ENCODE measurements at regions not wholly inside any gene's neighbourhood (a gene's known extent, or its start where the extent isn't known, plus 50 kb on each side); places are given as distances from the start of the nearest gene placed in this dataset.

GRCh38 chr12:115384391-115384790 is 700.4 kb upstream of the TBX3 start:
- peak overlapping the region; percentile 39; the same call in 1 of the 2 replicates for H3K27ac ChIP-seq
- TF ChIP-seq ZFX (IDR thresholded peaks at IDR 0.05) (no peak), CTCF (conservative IDR thresholded peaks at IDR 0.05) (no peak)

DNA sequence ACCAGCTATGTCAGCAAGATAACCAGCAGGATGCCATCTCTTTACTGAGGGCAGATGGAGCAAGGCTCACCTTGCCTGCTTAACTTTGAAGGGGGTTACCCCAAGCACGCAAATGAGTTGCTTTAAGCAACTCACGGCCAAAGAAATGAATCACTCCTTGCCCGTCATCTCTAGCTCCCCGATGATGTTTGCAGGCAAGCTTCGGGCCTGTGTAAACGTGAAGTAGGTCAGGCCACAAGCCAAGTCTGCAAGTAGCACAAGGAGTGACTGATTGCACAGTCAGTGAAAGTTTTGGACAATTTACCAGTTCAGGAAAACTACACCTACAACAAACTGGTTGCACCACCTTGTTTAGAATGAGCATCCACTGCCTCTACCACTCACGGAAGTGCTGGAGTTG is 699.7 kb upstream of the TBX3 start:
- TF ChIP-seq CTCF (conservative IDR thresholded peaks at IDR 0.05) (no peak; the same call in 1 of the 2 replicates), ZFX (IDR thresholded peaks at IDR 0.05) (no peak)
- peak overlapping the region; percentile 49 for H3K27ac ChIP-seq

- no peak overlapping the region for H3K27ac ChIP-seq
Measured at GRCh38 chr12:115382681-115383080, 698.7 kb upstream of the TBX3 start.

GRCh38 chr12:115380546-115381120 is 696.7 kb upstream of the TBX3 start:
- TF ChIP-seq ZFX (IDR thresholded peaks at IDR 0.05): no peak
- no peak for TF ChIP-seq CTCF (conservative IDR thresholded peaks at IDR 0.05)
- no peak overlapping the region for H3K27ac ChIP-seq

More at GRCh38 chr12:115382681-115383080, 698.7 kb upstream of the TBX3 start:
- TF ChIP-seq CTCF (conservative IDR thresholded peaks at IDR 0.05) (no peak), ZFX (IDR thresholded peaks at IDR 0.05) (no peak)

GRCh38 chr12:115378291-115378690 is 694.3 kb upstream of the TBX3 start:
- no peak overlapping the region for H3K27ac ChIP-seq
- no peak for TF ChIP-seq CTCF (conservative IDR thresholded peaks at IDR 0.05)
- TF ChIP-seq ZFX (IDR thresholded peaks at IDR 0.05): no peak

- H3K27ac ChIP-seq: no peak overlapping the region
- TF ChIP-seq ZFX (IDR thresholded peaks at IDR 0.05): no peak
- TF ChIP-seq CTCF (conservative IDR thresholded peaks at IDR 0.05): no peak
Measured at GRCh38 chr12:115377779-115378178, 693.8 kb upstream of the TBX3 start.

GRCh38 chr12:115377230-115377629 is 693.3 kb upstream of the TBX3 start:
- no peak overlapping the region for H3K27ac ChIP-seq

More at GRCh38 chr12:115377230-115377629, 693.3 kb upstream of the TBX3 start:
- TF ChIP-seq CTCF (conservative IDR thresholded peaks at IDR 0.05) (no peak), ZFX (IDR thresholded peaks at IDR 0.05) (no peak)

Measured in C4-2B (cell line).